ENCODE measurements at regions not wholly inside any gene's neighbourhood (a gene's known extent, or its start where the extent isn't known, plus 50 kb on each side); places are given as distances from the start of the nearest gene placed in this dataset.

GRCh38 chr5:164748861-164749260 is 1243.4 kb downstream of the MAT2B start:
- DNase-seq = no peak

GRCh38 chr5:164753434-164753833 is 1248.0 kb downstream of the MAT2B start:
- DNase-seq = no peak

DNA sequence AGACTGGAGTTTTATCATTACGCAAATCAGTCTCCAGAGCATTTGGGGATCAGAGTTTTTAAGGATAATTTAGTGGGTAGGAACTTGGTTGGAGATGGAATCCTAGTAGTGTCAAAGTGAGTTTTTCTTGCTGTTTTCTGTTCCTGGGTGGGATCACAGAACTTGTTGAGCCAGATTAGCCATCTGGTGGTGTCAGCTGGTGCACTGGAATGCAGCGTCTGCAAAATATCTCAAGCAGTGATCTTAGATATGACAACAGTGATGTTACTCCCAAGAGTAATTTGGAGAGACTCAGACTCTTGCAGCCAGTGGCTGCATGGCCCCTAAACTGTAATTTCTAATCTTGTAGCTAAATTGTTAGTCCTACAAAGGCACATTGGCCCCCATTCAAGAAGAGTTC is 1257.8 kb downstream of the MAT2B start:
- DNase-seq = no peak

- no peak for DNase-seq
Observed at GRCh38 chr5:164772122-164772521, 1266.7 kb downstream of the MAT2B start.

GRCh38 chr5:164784230-164784629 is 1278.8 kb downstream of the MAT2B start:
- DNase-seq = no peak

GRCh38 chr5:164798110-164798509 is 1292.7 kb downstream of the MAT2B start:
- no peak for DNase-seq

GRCh38 chr5:164799391-164799790 is 1294.0 kb downstream of the MAT2B start:
- DNase-seq = no peak

GRCh38 chr5:164801910-164802309 is 1296.5 kb downstream of the MAT2B start:
- no peak for DNase-seq

GRCh38 chr5:164809821-164810220 is 1304.4 kb downstream of the MAT2B start:
- no peak for DNase-seq

DNA sequence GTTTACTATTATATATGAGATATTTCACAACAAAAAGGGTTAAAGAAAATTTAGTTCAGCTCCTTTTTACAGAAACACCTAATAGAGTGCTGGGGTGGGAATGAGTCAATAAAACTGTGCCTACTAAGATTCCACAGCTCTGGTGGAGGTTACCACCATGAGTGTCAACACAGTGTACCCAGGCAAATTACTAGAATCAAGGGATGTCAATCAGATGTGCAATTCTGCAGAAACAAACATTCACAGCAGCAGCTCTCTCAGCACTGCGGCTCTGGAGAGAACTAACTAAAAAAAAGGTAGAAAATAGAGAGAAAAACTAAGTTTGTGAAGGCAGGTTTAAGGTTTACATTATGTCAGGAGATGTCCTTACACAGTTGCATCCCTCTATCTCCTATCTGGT is 1313.0 kb downstream of the MAT2B start:
- no peak for DNase-seq

- DNase-seq = no peak
Observed at GRCh38 chr5:164824671-164825070, 1319.3 kb downstream of the MAT2B start.

DNA sequence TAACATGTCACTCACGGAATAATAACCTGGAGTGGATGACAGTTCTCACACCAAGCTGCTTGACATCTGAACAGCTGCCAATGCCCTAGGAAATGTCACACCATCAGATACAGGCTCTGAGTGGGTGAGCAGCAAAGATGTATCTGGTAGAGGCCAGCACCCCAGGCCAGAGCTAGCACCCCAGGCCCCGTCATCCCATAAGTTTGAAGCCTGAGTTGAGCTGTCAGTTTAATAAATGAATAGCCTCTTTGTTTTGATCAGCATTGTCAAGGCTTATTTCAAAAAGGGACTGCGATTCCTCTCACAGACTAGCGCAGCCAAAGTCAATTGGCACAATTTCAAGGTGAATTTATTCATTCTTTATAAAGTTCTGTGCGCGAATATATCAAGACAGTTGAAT is 1327.1 kb downstream of the MAT2B start:
- no peak for DNase-seq

- DNase-seq = no peak
Observed at GRCh38 chr5:164844348-164844747, 1338.9 kb downstream of the MAT2B start.

GRCh38 chr5:164860896-164861295 is 1355.5 kb downstream of the MAT2B start:
- no peak for DNase-seq

DNA sequence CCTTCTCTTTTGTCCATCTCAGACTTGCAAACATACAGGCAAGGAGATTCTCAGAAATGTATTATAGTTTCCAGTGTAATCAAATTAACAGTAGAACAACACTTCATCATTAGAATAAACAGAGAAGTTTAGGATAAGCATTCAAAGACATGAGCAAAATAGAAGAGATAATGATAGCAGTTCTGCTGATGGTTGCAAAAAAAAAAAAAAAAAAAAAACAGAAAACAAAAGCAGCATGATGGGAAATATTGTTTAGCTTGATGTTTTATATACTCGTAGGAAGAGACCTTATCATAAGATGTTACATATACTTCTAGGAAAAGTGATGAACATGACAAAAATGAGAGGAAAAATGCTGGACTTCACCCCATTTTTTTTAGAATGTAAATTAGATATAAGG is 1356.2 kb downstream of the MAT2B start:
- DNase-seq = no peak

GRCh38 chr5:164868761-164869160 is 1363.3 kb downstream of the MAT2B start:
- DNase-seq = no peak

- no peak for DNase-seq
Observed at GRCh38 chr5:164869325-164869724, 1363.9 kb downstream of the MAT2B start.

GRCh38 chr5:164876793-164877192 is 1371.4 kb downstream of the MAT2B start:
- no peak for DNase-seq

GRCh38 chr5:164881442-164881841 is 1376.0 kb downstream of the MAT2B start:
- DNase-seq = no peak

DNA sequence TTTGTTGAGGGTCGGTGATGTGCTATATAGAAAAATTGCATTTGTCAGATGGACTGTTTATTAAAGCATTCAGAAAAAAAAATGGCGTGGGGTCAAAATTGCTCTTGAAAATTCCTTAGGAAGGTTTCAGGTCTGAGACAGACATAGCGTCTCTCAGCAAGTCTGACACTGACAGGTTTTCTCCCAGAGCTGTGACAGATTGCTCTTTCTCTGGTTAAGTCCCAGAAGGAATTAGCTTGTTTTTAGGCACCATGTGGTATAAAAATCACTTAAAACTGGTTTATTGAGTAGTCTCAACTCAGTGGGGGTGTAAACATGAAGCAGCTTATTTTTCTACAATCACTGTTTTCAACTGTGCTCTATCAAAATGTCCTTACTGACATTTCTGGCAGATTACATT is 1379.8 kb downstream of the MAT2B start:
- DNase-seq = no peak

- no peak for DNase-seq
Observed at GRCh38 chr5:164893071-164893470, 1387.7 kb downstream of the MAT2B start.

DNA sequence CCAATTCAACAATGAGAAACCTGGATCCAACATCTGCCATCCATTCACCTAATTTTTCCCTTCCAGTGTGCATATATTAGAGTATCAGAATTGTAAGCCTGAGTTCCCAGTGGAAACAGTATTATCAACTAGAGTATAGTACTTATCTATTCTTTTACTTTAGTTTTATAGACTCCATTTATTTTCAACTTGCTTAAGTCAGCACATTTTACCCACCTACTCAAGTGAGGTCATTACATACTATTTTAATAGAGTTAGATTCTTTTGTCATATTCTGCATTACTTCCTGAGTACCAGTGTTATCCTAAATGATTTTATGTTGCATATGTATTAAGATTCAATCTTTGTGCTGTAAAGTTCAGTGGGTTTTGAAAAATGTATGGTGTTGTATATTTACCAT is 1393.3 kb downstream of the MAT2B start:
- DNase-seq = no peak

DNA sequence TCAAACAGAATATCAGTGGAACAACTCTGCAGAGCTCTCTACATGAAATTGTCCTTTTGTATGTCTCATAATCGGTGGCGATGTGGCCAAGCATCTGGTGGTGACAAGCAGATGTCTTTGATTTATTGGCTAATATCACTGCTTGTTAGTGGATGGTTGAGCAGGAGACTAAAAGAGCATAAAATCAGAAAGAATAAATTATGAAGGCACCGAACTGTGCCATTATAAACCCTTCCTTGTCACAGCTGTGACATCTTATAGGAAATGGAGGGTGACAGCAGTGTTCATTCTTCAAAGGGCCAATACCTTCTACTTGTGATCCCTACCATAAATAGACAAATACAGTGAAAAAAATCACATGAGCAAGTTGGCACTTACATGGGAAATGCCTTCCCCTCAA is 1404.3 kb downstream of the MAT2B start:
- no peak for DNase-seq

DNA sequence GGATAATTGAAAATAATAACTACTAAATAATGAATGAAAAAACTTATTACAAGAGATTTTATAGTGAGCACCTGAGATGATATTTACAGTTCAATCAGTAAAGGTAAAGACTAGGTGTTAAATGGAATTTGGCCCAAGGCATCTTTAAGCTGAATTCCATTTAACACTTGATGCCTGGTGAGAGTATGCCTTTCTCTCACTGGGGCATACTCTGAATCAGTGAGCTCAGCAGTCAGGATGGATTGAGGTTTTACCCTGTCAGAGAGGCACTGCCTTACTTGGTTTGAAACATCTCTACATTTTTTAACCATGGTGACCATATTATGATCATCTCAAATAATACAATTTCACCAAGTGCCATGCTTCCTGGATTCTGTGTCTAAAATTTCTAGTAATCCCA is 1416.3 kb downstream of the MAT2B start:
- no peak for DNase-seq

DNA sequence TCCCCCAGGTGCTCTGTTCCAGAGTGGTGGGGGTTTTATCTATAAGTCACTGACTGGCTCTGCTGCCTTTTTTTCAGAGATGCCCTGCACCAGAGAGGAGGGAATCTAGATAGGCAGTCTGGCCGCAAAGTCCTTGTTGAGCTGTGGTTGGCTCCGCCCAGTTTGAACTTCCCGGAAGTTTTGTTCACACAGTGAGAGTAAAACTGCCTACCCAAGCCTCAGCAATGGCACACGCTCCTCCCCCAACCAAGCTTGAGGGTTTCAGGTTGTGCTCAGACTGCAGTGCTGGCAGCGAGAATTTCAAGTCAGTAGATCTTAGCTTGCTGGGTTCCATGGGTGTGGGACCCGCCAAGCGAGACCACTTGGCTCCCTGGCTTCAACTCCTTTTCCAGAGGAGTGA is 1428.6 kb downstream of the MAT2B start:
- DNase-seq = no peak

DNA sequence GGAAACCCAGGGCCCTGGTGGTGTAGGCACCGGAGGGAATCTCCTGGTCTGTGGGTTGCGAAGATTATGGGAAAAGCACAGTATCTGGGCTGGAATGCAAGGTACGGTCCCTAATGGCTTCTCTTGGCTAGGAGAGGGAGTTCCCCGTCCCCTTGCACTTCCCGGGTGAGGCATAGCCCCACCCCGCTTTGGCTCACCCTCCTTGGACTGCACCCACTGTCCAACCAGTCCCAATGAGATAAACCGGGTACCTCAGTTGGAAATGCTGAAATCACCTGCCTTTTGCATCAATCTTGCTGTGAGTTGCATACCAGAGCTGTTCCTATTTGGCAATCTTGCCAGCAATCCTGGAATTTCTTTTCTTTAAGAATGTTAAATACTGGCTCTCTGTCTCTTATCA is 1429.1 kb downstream of the MAT2B start:
- DNase-seq = no peak

Measured in 8988T (cell line).